ACHN (cell line): ENCODE measurements at regions not wholly inside any gene's neighbourhood (a gene's known extent, or its start where the extent isn't known, plus 50 kb on each side); places are given as distances from the start of the nearest gene placed in this dataset.

Source experiments
- DNase-seq: peaks from one replicate; pipeline ENCODE4 v3.0.0-alpha.2; 2015
- in situ Hi-C: cut with HindIII; loops from 2 replicates; pipeline ENCODE4 v1.10.0; 2017; ENCODE audit warnings: low sequenced_read_pairs, low pct_ligation_motif_present, low pct_unique_long_range_greater_than_20kb

DNA sequence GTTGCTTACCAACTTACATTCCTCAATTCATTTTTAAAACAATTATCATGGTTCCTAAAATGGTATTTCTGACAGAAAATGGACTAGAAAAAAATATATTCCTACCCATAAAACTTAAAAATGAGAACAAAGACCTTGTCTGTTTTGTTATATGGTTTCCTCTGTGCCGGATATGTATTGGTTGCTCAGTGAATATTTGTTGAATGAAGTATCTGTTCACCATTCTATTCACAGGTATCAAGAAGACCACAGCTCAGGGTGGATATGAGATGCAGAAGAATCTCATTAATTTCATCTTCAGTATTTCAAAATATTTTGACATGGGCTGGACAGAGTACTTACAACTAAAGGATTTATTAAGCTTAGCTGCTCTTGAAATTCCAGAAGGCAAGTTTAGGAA is 58.1 kb downstream of the TUSC7 start:
- in situ Hi-C loops: no loop called here
- DNase-seq: no peak

- DNase-seq: peak; percentile 81
- in situ Hi-C loops: no loop called here
Measured at GRCh38 chr3:116770815-116771450, 61.4 kb downstream of the TUSC7 start.

- in situ Hi-C loops: no loop called here
Measured at GRCh38 chr3:116776880-116777785, 67.6 kb downstream of the TUSC7 start.

GRCh38 chr3:116785226-116785625 is 75.6 kb downstream of the TUSC7 start:
- in situ Hi-C loops: no loop called here
- no peak for DNase-seq

More at GRCh38 chr3:116776880-116777785, 67.6 kb downstream of the TUSC7 start:
- DNase-seq: peak; percentile 57

- in situ Hi-C loops: no loop called here
- no peak for DNase-seq
Measured at GRCh38 chr3:116802651-116803050, 93.1 kb downstream of the TUSC7 start.

DNA sequence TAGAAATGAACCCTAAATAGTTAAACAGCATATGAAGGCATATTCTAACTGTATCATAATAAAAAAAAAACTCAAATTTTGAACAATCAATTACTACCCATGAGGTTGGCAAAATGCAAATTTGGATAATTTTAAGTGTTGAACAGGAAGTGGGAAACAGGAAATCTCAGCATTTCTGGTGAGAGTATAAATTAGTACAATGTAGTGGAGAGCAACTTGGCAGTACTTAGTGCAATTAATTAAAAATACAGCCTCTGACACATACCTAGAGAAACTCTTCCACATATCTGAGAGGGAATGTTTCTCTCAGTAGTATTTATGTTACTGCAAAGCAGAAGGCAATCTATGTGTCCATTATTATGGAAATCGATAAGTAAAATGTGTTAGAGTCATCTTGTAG is 96.8 kb downstream of the TUSC7 start:
- in situ Hi-C loops: no loop called here
- DNase-seq: no peak

DNA sequence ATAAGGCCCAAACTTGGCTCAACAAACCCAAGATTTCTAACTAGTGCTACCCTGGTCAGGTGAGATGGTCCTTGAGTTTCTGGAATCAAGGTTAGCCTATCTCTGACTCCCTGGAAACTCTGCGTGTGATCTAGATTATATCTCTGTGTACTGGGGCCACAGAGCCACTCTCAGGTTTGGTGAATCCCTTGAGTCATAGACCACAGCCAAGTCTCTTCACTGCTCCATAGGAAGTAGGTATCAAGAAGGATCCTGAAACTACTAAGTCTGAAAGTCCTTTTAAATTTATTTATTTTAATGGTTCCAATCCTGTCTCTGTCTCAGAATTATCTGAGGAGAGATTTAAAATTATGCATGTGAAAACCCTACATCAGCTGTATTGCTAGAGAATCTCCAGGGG is 99.1 kb downstream of the TUSC7 start:
- DNase-seq: no peak
- in situ Hi-C loops: no loop called here

- no peak for DNase-seq
- in situ Hi-C loops: no loop called here
Measured at GRCh38 chr3:116809208-116809607, 99.6 kb downstream of the TUSC7 start.

DNA sequence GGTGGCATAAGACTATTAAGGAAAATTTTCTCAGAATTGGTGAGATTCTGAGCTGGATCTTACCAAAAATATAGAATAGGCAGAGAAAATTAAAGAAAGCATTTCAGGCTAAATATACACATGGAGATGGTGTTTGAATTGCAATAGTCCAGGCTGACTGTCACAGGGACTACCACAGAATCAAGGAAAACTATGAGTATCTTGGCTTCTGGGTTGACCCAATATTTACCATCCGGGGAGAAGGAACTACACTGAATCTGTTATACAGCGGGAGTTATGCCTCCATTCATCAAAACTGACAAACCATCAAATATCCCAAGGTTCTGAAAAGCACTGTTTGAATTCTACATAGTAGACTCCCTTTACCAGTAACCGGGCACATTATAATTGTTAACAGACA is 102.2 kb downstream of the TUSC7 start:
- in situ Hi-C loops: no loop called here
- no peak for DNase-seq

DNA sequence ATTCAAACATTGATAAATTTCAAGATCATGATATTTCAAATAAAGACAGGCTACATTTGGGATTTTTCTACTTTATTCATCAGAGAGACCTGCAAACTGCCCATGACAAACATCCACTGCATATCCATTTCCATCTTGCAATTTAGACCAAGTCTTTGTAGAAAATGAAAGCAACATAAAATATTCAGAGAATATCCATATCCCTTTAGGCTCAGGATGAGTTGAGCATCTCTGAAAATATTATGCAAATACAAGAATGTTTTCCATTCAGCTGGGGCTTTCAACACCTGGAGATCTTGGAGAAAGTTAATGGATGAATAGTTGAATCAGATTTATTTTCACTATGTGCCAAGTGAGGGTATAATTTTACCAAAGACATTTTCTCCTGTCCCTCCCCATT is 103.4 kb downstream of the TUSC7 start:
- DNase-seq: no peak
- in situ Hi-C loops: no loop called here

GRCh38 chr3:116815321-116815720 is 105.7 kb downstream of the TUSC7 start:
- DNase-seq: no peak
- in situ Hi-C loops: no loop called here

- in situ Hi-C loops: no loop called here
Measured at GRCh38 chr3:116815831-116816588, 106.4 kb downstream of the TUSC7 start.

GRCh38 chr3:116821371-116821770 is 111.8 kb downstream of the TUSC7 start:
- no peak for DNase-seq
- in situ Hi-C loops: no loop called here

More at GRCh38 chr3:116815831-116816588, 106.4 kb downstream of the TUSC7 start:
- no peak for DNase-seq

GRCh38 chr3:116824208-116824607 is 114.6 kb downstream of the TUSC7 start:
- in situ Hi-C loops: no loop called here
- no peak for DNase-seq

DNA sequence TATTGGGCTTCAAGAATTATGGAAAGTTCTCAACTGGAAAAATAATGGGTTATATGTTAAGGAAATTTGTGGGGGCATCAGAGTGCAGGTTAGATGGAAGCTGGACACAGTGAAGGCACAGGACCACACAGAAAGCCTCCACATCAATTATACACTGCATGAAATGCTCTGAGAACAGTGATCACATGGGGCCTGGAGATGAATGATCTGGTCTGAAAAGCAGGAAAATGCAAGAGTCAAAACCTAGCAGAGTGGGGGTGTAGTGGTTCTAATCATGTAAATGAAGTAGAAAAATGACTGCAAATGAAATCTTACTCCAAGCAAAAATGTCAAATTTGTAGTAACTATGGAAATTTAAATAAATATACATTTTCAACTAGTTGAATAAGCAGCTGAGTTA is 123.6 kb downstream of the TUSC7 start:
- in situ Hi-C loops: no loop called here
- no peak for DNase-seq

GRCh38 chr3:116834816-116835215 is 125.2 kb downstream of the TUSC7 start:
- in situ Hi-C loops: no loop called here
- no peak for DNase-seq

GRCh38 chr3:116835658-116836057 is 126.1 kb downstream of the TUSC7 start:
- no peak for DNase-seq
- in situ Hi-C loops: no loop called here

DNA sequence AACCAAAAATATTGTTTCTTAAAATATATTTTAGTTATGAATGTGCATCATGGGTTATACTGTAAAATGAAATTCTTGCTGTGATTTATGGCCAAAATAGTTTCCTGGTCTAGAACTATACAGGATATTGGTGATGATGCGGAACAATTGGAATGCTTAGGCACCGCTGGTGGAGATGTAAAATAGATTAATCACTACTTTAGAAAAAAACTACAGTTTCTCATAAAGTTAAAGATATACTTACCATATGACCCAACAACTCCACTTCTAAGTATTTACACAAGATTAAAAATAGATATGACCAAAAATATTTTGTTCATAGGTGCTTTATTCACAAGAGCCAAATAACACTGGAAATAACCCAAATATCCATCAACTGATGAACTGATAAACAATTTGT is 126.7 kb downstream of the TUSC7 start:
- no peak for DNase-seq
- in situ Hi-C loops: no loop called here

DNA sequence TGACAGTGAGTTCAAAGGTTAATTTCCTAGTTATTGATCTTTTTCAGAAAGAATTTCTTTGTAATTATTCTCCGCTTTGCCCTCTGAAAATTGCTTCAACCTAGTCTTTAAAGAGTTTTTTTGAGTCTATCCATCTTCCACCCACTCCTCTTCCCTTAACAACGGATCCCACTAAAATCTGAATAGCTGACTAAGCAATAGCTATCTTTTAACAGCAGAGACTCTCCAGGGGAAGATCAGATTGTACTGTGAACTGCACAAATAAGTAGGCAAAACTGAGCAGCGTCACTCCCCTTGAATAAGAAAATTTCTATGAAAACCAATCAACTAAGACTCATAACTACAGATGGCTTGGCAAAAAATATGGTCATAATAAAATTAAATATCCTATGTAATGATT is 127.9 kb downstream of the TUSC7 start:
- in situ Hi-C loops: no loop called here
- DNase-seq: no peak
